Large intestine (tissue), 3 donors: ENCODE measurements at regions not wholly inside any gene's neighbourhood (a gene's known extent, or its start where the extent isn't known, plus 50 kb on each side); places are given as distances from the start of the nearest gene placed in this dataset.
"Not testable (repeated sequence)": the region's sequence is repeated elsewhere in the genome, so short reads cannot be mapped to it uniquely, and the experiment has no call there.

Experiments
- DNase-seq, 2 donors: peaks; one replicate each; pipeline versions ENCODE4 v3.0.0 to v3.0.0-alpha.2; 2013
- H3K27ac ChIP-seq: one replicate; pipeline ENCODE4 v1.5.1; 2013; ENCODE audit warnings: low read length
- H3K27me3 ChIP-seq: 2 replicates; pipeline ENCODE4 v1.6.1; 2013; ENCODE audit warnings: low read length; ENCODE audit not compliant: control insufficient read depth, insufficient read depth
- H3K36me3 ChIP-seq: 2 replicates; pipeline ENCODE4 v1.6.1; 2013; ENCODE audit warnings: low read length; ENCODE audit not compliant: control insufficient read depth, insufficient read depth
- H3K4me1 ChIP-seq: one replicate; pipeline ENCODE4 v1.6.1; 2013; ENCODE audit warnings: low read length; ENCODE audit not compliant: control insufficient read depth, insufficient read depth
- H3K4me3 ChIP-seq: one replicate; pipeline ENCODE4 v1.5.1; 2013; ENCODE audit warnings: low read length
- H3K9me3 ChIP-seq: one replicate; pipeline ENCODE4 v1.6.1; 2013; ENCODE audit warnings: mild to moderate bottlenecking, low read depth, low read length, moderate library complexity; ENCODE audit not compliant: control insufficient read depth
- WGBS: methylation state at CpG from one replicate; pipeline ENCODE4 v1.1.5; 2013; ENCODE audit warnings: low lambda C conversion rate; ENCODE audit not compliant: insufficient coverage; 5-methylcytosine and 5-hydroxymethylcytosine counted together

DNA sequence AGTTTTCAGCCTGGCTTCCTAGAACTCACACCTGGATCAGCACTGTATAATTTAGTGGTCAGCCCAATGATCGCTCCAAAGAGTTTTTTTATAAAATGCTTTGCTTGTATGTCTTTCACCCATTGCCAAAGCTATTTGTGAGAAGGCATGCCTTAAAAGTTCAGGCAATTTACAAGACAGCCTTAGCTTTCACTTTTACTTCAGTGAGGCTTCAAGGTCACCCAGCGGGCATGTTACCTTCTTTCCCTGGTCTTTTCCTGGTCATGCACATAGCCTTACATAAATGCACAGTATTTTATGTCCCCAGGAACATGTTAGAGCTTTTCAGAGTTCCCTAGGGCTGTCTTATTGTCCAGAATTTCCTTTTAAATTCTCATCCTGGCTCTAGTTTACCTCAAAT is 179.9 kb upstream of the TMEM72 start:
- Histone ChIP-seq H3K27ac (no peak overlapping the region), H3K4me1 (no peaks in the 10 kb centered on the region), H3K4me3 (no peak overlapping the region), H3K36me3 (no peaks in the 10 kb centered on the region), H3K9me3 (no peaks in the 10 kb centered on the region), H3K27me3 (no peaks in the 10 kb centered on the region)
- DNase-seq = no peak
- WGBS = 80% methylated on average over 1 of the region's 2 CpGs

- H3K36me3 ChIP-seq = no peaks in the 10 kb centered on the region
- H3K27ac ChIP-seq = no peak overlapping the region
- H3K4me3 ChIP-seq = no peak overlapping the region
- H3K4me1 ChIP-seq = no peaks in the 10 kb centered on the region
- H3K27me3 ChIP-seq = no peaks in the 10 kb centered on the region
- peak in 1 of 2 donors; percentile 31 for DNase-seq
- no peaks in the 10 kb centered on the region for H3K9me3 ChIP-seq
- WGBS = no CpG with 5 or more reads among the region's 5 CpGs
These were observed 177.3 kb upstream of the TMEM72 start for GRCh38 chr10:44733501-44734488.

- WGBS = no CpG with 5 or more reads among the region's 4 CpGs
- H3K27me3 ChIP-seq = no peaks in the 10 kb centered on the region
- H3K4me3 ChIP-seq = no peak overlapping the region
- no peaks in the 10 kb centered on the region for H3K36me3 ChIP-seq
- no peaks in the 10 kb centered on the region for H3K9me3 ChIP-seq
- H3K4me1 ChIP-seq = no peaks in the 10 kb centered on the region
- no peak overlapping the region for H3K27ac ChIP-seq
- DNase-seq = no peak
These were observed 168.9 kb upstream of the TMEM72 start for GRCh38 chr10:44742248-44742647.

GRCh38 chr10:44743535-44743934 is 167.6 kb upstream of the TMEM72 start:
- Histone ChIP-seq H3K27me3 (no peaks in the 10 kb centered on the region), H3K4me1 (no peaks in the 10 kb centered on the region), H3K27ac (no peak overlapping the region), H3K36me3 (no peaks in the 10 kb centered on the region), H3K4me3 (no peak overlapping the region), H3K9me3 (peaks cover 5% of the 10 kb centered on the region)
- WGBS = 83% methylated on average over 1 of the region's 1 CpG
- no peak for DNase-seq

- H3K27ac ChIP-seq = no peak overlapping the region
- WGBS = no CpG with 5 or more reads among the region's 2 CpGs
- no peaks in the 10 kb centered on the region for H3K4me1 ChIP-seq
- H3K4me3 ChIP-seq = no peak overlapping the region
- no peaks in the 10 kb centered on the region for H3K27me3 ChIP-seq
- peak; percentile 22 to 67 for DNase-seq
- peaks cover 5% of the 10 kb centered on the region for H3K9me3 ChIP-seq
- no peaks in the 10 kb centered on the region for H3K36me3 ChIP-seq
These were observed 165.2 kb upstream of the TMEM72 start for GRCh38 chr10:44745920-44746319.

- no CpG with 5 or more reads among the region's 9 CpGs for WGBS
- H3K36me3 ChIP-seq = no peaks in the 10 kb centered on the region
- DNase-seq = no peak
- H3K27me3 ChIP-seq = no peaks in the 10 kb centered on the region
- no peak overlapping the region for H3K4me3 ChIP-seq
- no peaks in the 10 kb centered on the region for H3K4me1 ChIP-seq
- H3K27ac ChIP-seq = no peak overlapping the region
- peaks cover 5% of the 10 kb centered on the region for H3K9me3 ChIP-seq
These were observed 163.5 kb upstream of the TMEM72 start for GRCh38 chr10:44747593-44748172.

- Histone ChIP-seq H3K9me3 (peaks cover 5% of the 10 kb centered on the region), H3K36me3 (no peaks in the 10 kb centered on the region), H3K27me3 (no peaks in the 10 kb centered on the region), H3K4me1 (no peaks in the 10 kb centered on the region), H3K4me3 (no peak overlapping the region), H3K27ac (no peak overlapping the region)
- no CpG with 5 or more reads among the region's 8 CpGs for WGBS
- no peak for DNase-seq
These were observed 162.0 kb upstream of the TMEM72 start for GRCh38 chr10:44749151-44749550.

- WGBS = no CpG with 5 or more reads among the region's 4 CpGs
- no peak for DNase-seq
- no peaks in the 10 kb centered on the region for H3K27me3 ChIP-seq
- H3K4me3 ChIP-seq = no peak overlapping the region
- H3K9me3 ChIP-seq = peaks cover 4% of the 10 kb centered on the region
- no peaks in the 10 kb centered on the region for H3K36me3 ChIP-seq
- H3K4me1 ChIP-seq = no peaks in the 10 kb centered on the region
- no peak overlapping the region for H3K27ac ChIP-seq
These were observed 158.4 kb upstream of the TMEM72 start for GRCh38 chr10:44752451-44753441.

- H3K4me1 ChIP-seq, H3K27ac ChIP-seq, H3K4me3 ChIP-seq, DNase-seq, H3K27me3 ChIP-seq, H3K9me3 ChIP-seq, H3K36me3 ChIP-seq: not testable (repeated sequence)
- 92% methylated on average over 2 of the region's 2 CpGs for WGBS
These were observed 156.8 kb upstream of the TMEM72 start for GRCh38 chr10:44754355-44754754.

DNA sequence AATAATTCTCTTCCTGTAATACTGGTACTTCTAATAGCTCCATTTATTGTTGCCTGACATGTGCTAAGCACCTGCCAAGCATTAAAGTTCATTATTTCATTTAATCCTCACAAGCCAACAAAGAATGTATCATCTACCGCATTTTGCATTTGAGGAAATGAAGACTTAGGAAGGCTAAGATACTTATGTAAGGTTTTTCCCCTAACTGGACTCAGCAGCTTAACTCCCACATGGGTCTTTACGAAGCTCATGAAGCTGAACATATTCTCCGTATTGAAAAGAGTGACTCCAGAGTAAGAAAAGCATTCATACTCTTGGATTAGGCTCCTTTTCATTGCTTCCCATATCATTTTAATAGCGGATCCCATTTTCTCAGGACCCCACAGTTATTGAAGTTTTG is 155.7 kb upstream of the TMEM72 start:
- H3K27ac ChIP-seq = no peak overlapping the region
- 89% methylated on average over 3 of the region's 4 CpGs for WGBS
- no peak for DNase-seq

More for the DNA sequence above, 155.7 kb upstream of the TMEM72 start:
- no peaks in the 10 kb centered on the region for H3K9me3 ChIP-seq
- no peaks in the 10 kb centered on the region for H3K36me3 ChIP-seq
- no peaks in the 10 kb centered on the region for H3K4me1 ChIP-seq
- no peak overlapping the region for H3K4me3 ChIP-seq
- H3K27me3 ChIP-seq = no peaks in the 10 kb centered on the region
